ENCODE measurements at regions not wholly inside any gene's neighbourhood (a gene's known extent, or its start where the extent isn't known, plus 50 kb on each side); places are given as distances from the start of the nearest gene placed in this dataset.
"Not testable (repeated sequence)": the region's sequence is repeated elsewhere in the genome, so short reads cannot be mapped to it uniquely, and the experiment has no call there.

- DNase-seq (ENCODE audit: low read depth in 2 of 2): no peak
Observed at GRCh38 chr5:2385818-2386217, 365.7 kb downstream of the IRX2 start.

- no peak for DNase-seq (ENCODE audit: low read depth in 2 of 2)
Observed at GRCh38 chr5:2383698-2384065, 367.8 kb downstream of the IRX2 start.

GRCh38 chr5:2382776-2383697 lies 368.4 kb downstream of the IRX2 start:
- DNase-seq (ENCODE audit: low read depth in 2 of 2): no peak

- DNase-seq (ENCODE audit: low read depth in 2 of 2): no peak
Observed at GRCh38 chr5:2381861-2382260, 369.6 kb downstream of the IRX2 start.

- no peak for DNase-seq (ENCODE audit: low read depth in 2 of 2)
Observed at GRCh38 chr5:2381070-2381469, 370.4 kb downstream of the IRX2 start.

- no peak for DNase-seq (ENCODE audit: low read depth in 2 of 2)
Observed at GRCh38 chr5:2378976-2379375, 372.5 kb downstream of the IRX2 start.

- no peak for DNase-seq (ENCODE audit: low read depth in 2 of 2)
Observed at GRCh38 chr5:2378108-2378507, 373.4 kb downstream of the IRX2 start.

GRCh38 chr5:2376486-2376885 lies 375.0 kb downstream of the IRX2 start:
- no peak for DNase-seq (ENCODE audit: low read depth in 2 of 2)

- no peak for DNase-seq (ENCODE audit: low read depth in 2 of 2)
Observed at GRCh38 chr5:2375757-2376250, 375.7 kb downstream of the IRX2 start.

- no peak for DNase-seq (ENCODE audit: low read depth in 2 of 2)
Observed at GRCh38 chr5:2375291-2375690, 376.2 kb downstream of the IRX2 start.

- DNase-seq (ENCODE audit: low read depth in 2 of 2): no peak
Observed at GRCh38 chr5:2374703-2375102, 376.8 kb downstream of the IRX2 start.

- no peak for DNase-seq (ENCODE audit: low read depth in 2 of 2)
Observed at GRCh38 chr5:2373631-2374030, 377.8 kb downstream of the IRX2 start.

- no peak for DNase-seq (ENCODE audit: low read depth in 2 of 2)
Observed at GRCh38 chr5:2371419-2371710, 380.1 kb downstream of the IRX2 start.

- no peak for DNase-seq (ENCODE audit: low read depth in 2 of 2)
Observed at GRCh38 chr5:2370626-2371418, 380.7 kb downstream of the IRX2 start.

GRCh38 chr5:2369178-2369577 lies 382.3 kb downstream of the IRX2 start:
- no peak for DNase-seq (ENCODE audit: low read depth in 2 of 2)

GRCh38 chr5:2366816-2367215 lies 384.7 kb downstream of the IRX2 start:
- no peak for DNase-seq (ENCODE audit: low read depth in 2 of 2)

GRCh38 chr5:2357309-2357708 lies 394.2 kb downstream of the IRX2 start:
- no peak for DNase-seq (ENCODE audit: low read depth in 2 of 2)

GRCh38 chr5:2355859-2356258 lies 395.6 kb downstream of the IRX2 start:
- no peak for DNase-seq (ENCODE audit: low read depth in 2 of 2)

- DNase-seq (ENCODE audit: low read depth in 2 of 2): no peak
Observed at GRCh38 chr5:2353871-2354440, 397.5 kb downstream of the IRX2 start.

- DNase-seq (ENCODE audit: low read depth in 2 of 2): no peak
Observed at GRCh38 chr5:2353211-2353610, 398.3 kb downstream of the IRX2 start.

GRCh38 chr5:2352101-2352861 lies 399.2 kb downstream of the IRX2 start:
- DNase-seq (ENCODE audit: low read depth in 2 of 2): no peak

- not testable (repeated sequence) for DNase-seq (ENCODE audit: low read depth in 2 of 2)
Observed at GRCh38 chr5:2349768-2350167, 401.7 kb downstream of the IRX2 start.
